COR-L47 (cell line): ENCODE measurements at regions not wholly inside any gene's neighbourhood (a gene's known extent, or its start where the extent isn't known, plus 50 kb on each side); places are given as distances from the start of the nearest gene placed in this dataset.

Experiments used
- DNase-seq: peaks from one replicate; lab custom pipeline; 2025; lab: John Stamatoyannopoulos, UW

DNA sequence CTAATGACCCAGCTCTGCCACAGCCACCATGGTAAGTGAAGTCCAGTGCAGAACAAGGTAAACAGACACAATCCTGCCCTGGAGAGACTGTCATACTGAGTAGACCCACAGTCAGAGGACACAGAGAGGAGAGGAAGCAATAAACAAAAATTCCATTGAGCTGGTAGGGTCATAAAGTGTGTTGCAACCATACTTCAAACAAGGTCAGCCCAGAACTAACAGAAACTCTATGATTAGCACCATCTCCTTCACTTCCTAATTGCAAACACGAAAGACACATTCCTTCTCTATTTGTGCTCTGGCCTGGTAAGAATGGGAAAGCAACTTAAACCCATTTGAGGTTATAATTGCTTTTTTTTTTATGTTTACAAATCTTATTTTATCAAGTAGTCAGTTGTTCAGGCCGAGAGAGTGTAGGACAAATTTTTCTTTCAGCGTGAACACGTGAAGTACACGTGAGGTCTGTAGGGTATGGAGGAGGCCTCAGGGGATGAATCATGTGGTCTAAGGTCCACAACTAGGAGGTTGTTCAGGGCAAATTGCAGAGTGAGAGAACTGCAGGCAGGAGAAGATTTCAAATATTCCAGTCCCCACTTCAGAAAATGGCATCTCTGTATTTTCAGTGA is 71.4 kb upstream of the GLS start:
- DNase-seq: no peak

GRCh38 chr2:190809876-190810525 is 70.6 kb upstream of the GLS start:
- no peak for DNase-seq

DNA sequence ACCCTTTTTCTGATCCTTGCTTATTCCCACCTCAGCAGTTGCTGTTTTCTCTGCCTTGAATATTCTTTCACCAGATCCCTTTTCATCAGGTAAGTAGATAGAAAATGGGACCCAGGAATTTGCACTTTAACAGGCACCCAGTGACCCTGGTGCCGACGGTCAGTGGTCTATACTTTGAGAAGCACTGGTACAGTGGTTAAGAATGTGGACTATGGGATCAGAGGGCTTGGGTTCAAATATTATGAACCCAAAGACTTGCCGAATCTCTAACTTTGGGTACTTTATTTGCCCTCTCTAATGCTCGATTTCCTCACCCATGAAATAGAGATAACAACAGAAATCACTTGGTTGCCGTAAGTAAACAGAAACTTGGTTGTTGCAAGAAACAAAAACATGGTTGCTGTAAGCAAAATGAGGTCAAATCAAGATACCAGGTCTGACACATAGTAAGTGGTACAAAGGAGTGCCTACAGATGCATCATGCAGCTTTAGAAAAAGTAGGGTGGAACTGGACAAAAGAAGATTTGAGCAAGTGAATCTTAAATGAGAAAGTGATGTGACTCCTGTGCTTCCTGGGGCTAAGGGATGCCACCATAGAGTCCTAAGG is 69.5 kb upstream of the GLS start:
- DNase-seq: no peak

DNA sequence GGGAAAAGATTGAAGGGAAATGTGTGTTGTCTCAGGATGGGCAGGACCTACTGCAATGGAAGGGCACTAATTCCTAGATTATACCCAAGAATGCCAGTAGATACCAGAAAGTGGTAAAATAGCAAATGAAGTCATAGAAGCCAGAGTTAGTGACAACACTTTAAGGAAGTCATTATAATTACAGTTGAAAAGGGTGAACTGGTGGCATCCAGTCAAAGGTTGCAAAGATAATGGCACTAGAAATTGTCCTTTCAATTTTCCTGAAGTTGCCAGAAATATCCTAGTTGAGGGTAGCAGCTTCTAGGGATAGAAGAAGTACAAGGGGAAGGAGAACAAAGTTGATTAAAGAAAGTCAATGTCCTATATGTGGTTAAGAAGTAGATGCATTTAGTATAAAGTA is 68.8 kb upstream of the GLS start:
- no peak for DNase-seq

DNA sequence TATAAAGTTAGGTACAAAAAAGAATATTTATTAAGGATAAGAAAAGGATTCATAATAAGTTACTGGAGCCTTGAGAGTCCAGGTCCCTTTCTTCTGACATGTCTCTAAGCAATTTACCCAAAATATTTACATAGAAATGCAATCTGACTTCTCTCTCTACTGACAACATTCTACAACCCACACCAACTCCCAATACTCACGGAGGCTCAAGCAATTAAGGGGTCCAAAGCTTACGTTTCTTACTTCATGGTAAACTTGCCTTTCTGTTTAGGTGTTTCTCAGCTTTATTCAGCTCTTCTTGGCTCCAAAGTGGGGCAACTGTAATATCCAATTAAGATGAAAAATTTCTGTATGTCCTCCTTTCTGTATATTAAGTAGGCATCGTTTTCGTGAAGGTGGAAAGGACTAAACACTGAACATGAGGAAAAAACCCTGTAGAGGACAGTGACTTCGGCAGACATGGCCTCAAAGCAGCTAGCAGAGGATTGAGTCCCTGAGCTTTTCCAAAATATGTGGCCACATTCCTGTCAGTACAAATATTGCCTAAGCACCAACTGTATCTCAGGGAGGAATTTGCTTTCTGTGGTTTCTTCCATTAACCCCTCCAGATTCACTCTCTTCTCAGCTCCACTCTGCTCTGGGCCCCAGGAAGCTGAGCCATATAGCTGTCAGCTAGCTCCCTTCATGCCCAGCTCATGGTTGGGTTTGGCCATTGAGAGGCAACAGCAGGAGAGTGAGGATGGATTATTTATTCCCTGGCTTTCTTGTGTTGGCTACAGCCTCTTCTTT is 67.9 kb upstream of the GLS start:
- no peak for DNase-seq

- DNase-seq: no peak
These were observed 65.4 kb upstream of the GLS start for GRCh38 chr2:190815226-190815625.

DNA sequence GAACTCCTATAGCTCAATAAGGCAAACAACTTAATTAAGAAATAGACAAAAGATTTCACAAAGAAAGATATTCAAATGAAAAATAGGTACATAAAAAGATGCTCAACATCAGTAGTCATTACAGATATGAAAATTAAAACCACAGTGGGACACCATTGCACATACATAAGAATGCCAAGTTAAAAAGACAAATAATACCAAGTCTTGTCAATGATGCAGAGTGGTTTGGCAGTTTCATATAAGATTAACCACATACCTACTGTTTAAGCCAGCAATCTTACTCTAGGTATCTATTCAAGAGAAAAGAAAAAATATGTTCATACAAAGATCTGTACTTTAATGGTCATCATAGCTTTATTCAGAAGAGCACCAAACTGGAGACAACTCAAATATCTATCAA is 63.5 kb upstream of the GLS start:
- no peak for DNase-seq

- no peak for DNase-seq
These were observed 60.8 kb upstream of the GLS start for GRCh38 chr2:190819840-190820301.

DNA sequence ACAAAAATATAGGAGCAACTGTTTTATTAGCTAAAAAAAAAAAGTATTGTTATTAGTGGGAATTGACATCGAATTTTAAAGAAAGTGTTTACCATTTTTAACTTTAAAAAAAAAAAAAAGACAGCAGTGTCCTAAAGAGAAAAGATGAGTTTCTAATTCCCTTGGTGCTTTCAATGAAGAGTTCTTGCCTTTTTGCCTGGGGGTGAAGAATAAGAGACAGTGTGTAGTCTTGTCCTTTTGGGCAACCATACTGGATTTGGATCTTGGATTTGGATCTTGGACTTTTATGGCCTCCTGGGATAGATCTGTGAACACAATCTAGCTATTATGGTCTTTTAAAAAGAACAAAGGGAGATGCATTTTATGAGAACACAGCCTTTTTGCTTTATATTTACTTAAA is 60.2 kb upstream of the GLS start:
- DNase-seq: no peak

DNA sequence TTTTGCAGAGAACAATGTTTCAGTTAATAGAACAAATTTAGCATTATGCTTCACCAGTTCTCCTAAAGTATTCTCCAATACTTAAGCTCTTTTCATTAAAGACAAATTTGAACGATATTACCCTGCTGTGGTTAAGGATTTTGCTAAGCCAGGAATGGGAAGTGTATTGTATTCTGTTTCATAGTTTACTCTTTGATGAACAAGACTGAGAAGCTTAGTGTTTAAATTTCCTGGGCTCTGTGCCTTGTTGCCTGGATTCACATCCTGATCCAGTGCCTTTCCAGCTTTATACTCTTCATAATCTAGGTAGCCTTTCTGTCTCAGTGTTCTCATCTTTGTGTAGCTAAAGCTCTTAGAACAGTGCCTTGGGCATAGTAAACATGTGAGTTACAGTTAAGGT is 58.6 kb upstream of the GLS start:
- DNase-seq: no peak

DNA sequence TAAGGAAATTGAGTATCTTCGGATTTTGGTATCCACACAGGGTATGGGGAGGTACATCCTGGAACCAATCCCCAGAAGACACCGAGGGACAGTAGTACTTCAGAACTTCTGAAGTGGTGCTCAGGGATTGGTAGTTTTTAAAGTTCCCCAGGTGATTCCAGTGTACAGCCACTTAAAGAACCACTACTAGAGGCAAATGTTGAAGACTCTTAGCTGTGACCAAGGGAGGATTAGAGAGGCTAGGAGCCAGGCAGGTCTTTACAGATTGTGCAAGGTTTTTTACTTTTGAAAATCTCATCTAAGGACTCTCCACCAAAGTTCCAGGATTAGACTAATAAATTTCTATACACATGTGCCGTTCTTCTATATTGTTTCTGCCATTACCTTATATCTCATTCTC is 52.9 kb upstream of the GLS start:
- DNase-seq: no peak

DNA sequence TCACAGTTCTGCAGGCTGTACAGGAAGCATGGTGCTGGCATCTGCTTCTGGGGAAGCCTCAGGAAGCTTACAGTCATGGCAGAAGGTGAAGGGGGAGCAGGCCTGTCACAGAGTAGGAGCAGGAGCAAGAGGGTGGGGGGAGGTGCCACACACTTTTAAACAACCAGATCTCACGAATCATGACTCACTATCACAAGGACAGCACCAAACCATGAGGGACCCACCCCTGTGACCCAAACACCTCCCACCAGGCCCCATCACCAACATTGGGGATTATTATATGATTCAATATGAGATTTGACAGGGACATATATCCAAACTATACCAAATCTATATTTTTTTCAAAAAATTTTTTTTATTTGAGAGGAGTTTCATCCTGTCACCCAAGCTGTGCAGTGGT is 51.0 kb upstream of the GLS start:
- DNase-seq: no peak
